ENCODE measurements at regions not wholly inside any gene's neighbourhood (a gene's known extent, or its start where the extent isn't known, plus 50 kb on each side); places are given as distances from the start of the nearest gene placed in this dataset.
"Not testable (repeated sequence)": the region's sequence is repeated elsewhere in the genome, so short reads cannot be mapped to it uniquely, and the experiment has no call there.

DNA sequence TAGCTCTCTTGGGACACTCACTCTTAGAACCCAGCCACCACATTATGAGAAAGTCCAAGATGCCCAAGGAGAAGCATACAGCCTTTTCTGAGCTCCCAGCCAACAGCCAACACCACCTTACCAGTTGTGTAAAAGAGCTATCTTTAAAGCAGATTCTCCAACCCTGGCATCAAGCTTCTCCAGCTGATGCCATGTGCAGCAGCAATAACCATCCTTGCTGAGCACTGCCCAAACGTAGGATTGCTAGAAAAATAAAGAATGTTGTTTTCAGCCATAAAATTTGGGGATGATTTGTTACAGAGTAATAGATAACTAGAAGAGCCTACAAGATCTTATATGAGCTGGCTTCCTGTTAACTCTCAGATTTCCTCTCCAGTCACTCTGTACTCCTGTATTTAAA, 443.7 kb upstream of the DYNLRB2 start:
- DNase-seq (no peak), ATAC-seq (ENCODE audit: poor library complexity) (no peak)
- Histone ChIP-seq H3K27ac (ENCODE audit: low read depth in 1 of 2, low read length in 2 of 2) (no peak overlapping the region), H3K4me1 (ENCODE audit: insufficient read depth, low read length) (no peaks in the 10 kb centered on the region), H3K9me3 (ENCODE audit: control insufficient read depth in 1 of 2, insufficient read depth in 1 of 2, low read length in 2 of 2) (peaks cover 0 to 6% of the 10 kb centered on the region in 2 experiments), H3K36me3 (ENCODE audit: insufficient read depth, low read length) (no peaks in the 10 kb centered on the region), H3K4me3 (ENCODE audit: low read length) (no peak overlapping the region), H3K27me3 (ENCODE audit: control insufficient read depth in 1 of 2, insufficient read depth in 2 of 2, low read length in 2 of 2) (no peaks in the 10 kb centered on the region)
- peaks cover 7% of the 10 kb centered on the region for H3K9me3 Mint-ChIP-seq
- CTCF ChIA-PET, result no interaction called here
- H3K4me1 Mint-ChIP-seq (ENCODE audit: low read depth), result no peaks in the 10 kb centered on the region
- H3K27ac Mint-ChIP-seq, result no peak overlapping the region
- TF ChIP-seq, protein P1, sequence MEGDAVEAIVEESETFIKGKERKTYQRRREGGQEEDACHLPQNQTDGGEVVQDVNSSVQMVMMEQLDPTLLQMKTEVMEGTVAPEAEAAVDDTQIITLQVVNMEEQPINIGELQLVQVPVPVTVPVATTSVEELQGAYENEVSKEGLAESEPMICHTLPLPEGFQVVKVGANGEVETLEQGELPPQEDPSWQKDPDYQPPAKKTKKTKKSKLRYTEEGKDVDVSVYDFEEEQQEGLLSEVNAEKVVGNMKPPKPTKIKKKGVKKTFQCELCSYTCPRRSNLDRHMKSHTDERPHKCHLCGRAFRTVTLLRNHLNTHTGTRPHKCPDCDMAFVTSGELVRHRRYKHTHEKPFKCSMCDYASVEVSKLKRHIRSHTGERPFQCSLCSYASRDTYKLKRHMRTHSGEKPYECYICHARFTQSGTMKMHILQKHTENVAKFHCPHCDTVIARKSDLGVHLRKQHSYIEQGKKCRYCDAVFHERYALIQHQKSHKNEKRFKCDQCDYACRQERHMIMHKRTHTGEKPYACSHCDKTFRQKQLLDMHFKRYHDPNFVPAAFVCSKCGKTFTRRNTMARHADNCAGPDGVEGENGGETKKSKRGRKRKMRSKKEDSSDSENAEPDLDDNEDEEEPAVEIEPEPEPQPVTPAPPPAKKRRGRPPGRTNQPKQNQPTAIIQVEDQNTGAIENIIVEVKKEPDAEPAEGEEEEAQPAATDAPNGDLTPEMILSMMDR (IDR thresholded peaks at IDR 0.05), result no peak
- H3K27me3 Mint-ChIP-seq, result peaks cover 21% of the 10 kb centered on the region
- POLR2A ChIA-PET, result no interaction called here
- intact Hi-C loops (cut with DNase I, micrococcal nuclease), result no loop called here
- H3K36me3 Mint-ChIP-seq (ENCODE audit: low read depth), result no peaks in the 10 kb centered on the region
- H3K4me3 Mint-ChIP-seq, result no peak overlapping the region

DNA sequence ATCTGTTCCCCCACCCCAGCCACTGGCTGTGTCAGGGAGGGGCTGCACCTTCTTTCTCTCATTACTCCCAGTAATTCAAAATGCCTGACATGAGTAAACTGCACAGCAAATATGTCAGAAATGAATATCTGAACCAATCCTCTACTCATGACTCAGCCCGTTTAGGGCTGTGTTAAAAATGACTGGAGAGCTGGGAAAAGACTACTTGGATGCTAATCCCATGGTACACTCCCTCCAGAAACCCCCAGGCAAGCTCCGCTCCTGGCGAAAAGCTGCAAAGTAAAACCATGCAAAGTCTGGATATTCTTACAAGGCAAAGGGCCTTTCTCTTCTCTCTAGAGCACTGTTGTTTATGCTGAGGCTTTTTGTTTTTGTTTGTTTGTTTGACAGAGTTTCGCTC, 448.1 kb upstream of the DYNLRB2 start:
- H3K4me3 ChIP-seq (ENCODE audit: low read length), result no peak overlapping the region
- ChIA-PET CTCF (no interaction called here), POLR2A (no interaction called here)
- peaks cover 0 to 6% of the 10 kb centered on the region in 2 experiments for H3K9me3 ChIP-seq (ENCODE audit: control insufficient read depth in 1 of 2, insufficient read depth in 1 of 2, low read length in 2 of 2)
- no peaks in the 10 kb centered on the region for H3K36me3 ChIP-seq (ENCODE audit: insufficient read depth, low read length)
- DNase-seq (no peak), ATAC-seq (ENCODE audit: poor library complexity) (no peak)
- Mint-ChIP-seq H3K27ac (no peak overlapping the region), H3K9me3 (peaks cover 3% of the 10 kb centered on the region), H3K27me3 (peaks cover 24% of the 10 kb centered on the region), H3K4me1 (ENCODE audit: low read depth) (no peaks in the 10 kb centered on the region), H3K36me3 (ENCODE audit: low read depth) (no peaks in the 10 kb centered on the region), H3K4me3 (no peak overlapping the region)
- H3K27ac ChIP-seq (ENCODE audit: low read depth in 1 of 2, low read length in 2 of 2), result no peak overlapping the region
- H3K27me3 ChIP-seq (ENCODE audit: control insufficient read depth in 1 of 2, insufficient read depth in 2 of 2, low read length in 2 of 2), result no peaks in the 10 kb centered on the region
- intact Hi-C loops (cut with DNase I, micrococcal nuclease), result no loop called here
- no peaks in the 10 kb centered on the region for H3K4me1 ChIP-seq (ENCODE audit: insufficient read depth, low read length)
- TF ChIP-seq, protein P1 (IDR thresholded peaks at IDR 0.05), result no peak

DNA sequence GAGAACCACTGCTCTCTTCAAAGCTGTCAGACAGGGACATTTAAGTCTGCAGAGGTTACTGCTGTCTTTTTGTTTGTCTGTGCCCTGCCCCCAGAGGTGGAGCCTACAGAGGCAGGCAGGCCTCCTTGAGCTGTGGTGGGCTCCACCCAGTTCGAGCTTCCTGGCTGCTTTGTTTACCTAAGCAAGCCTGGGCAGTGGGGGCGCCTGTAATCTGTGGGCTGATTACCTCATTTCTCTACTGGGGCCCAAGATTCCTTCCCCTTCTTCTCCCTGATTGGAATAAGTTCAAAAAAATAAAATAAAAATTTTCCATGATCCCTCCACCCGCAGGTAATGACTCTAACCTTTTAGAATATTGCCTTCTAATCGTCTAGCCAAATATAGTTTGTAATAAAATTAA, 449.3 kb upstream of the DYNLRB2 start:
- H3K4me1 ChIP-seq (ENCODE audit: insufficient read depth, low read length); intact Hi-C loops (cut with DNase I, micrococcal nuclease); ATAC-seq (ENCODE audit: poor library complexity); H3K4me3 ChIP-seq (ENCODE audit: low read length); H3K9me3 ChIP-seq (ENCODE audit: control insufficient read depth in 1 of 2, insufficient read depth in 1 of 2, low read length in 2 of 2); H3K36me3 ChIP-seq (ENCODE audit: insufficient read depth, low read length); H3K4me1 Mint-ChIP-seq (ENCODE audit: low read depth); H3K27ac ChIP-seq (ENCODE audit: low read depth in 1 of 2, low read length in 2 of 2); H3K27me3 ChIP-seq (ENCODE audit: control insufficient read depth in 1 of 2, insufficient read depth in 2 of 2, low read length in 2 of 2); H3K9me3 Mint-ChIP-seq; H3K36me3 Mint-ChIP-seq (ENCODE audit: low read depth); H3K4me3 Mint-ChIP-seq; H3K27ac Mint-ChIP-seq; CTCF ChIA-PET: not testable (repeated sequence)
- H3K27me3 Mint-ChIP-seq, result peaks cover 17% of the 10 kb centered on the region
- POLR2A ChIA-PET, result interaction anchor here (0.7 kb wide), 1 partner anchor 11 kb away, joined by 3 read pairs; no protein-coding TSS in a partner anchor
- DNase-seq, result peak in 1 of 14 experiments; percentile 17

DNA sequence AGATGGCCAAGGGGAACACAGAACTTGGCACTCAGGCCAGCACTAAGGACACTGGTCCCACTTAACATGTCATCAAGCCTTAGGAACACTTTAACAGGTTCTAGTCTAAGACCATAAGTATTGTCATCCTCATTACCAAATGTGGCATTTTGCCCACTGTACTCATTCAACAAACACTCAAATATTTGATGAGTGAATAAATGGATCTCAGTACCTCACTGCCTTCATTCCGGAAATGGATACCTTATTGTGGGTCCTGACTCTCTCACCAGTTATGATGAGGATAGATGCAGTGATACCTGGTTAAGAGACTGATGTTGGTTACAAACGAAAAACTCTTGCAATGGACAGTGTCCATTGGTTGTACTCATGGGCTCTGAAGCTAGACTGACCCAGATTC, 455.2 kb upstream of the DYNLRB2 start:
- ATAC-seq (ENCODE audit: poor library complexity) (no peak), DNase-seq (no peak)
- CTCF ChIA-PET, result no interaction called here
- H3K4me3 ChIP-seq (ENCODE audit: low read length), result no peak overlapping the region
- no peaks in the 10 kb centered on the region for H3K36me3 Mint-ChIP-seq (ENCODE audit: low read depth)
- POLR2A ChIA-PET, result no interaction called here
- intact Hi-C loops (cut with DNase I, micrococcal nuclease), result no loop called here
- H3K4me1 ChIP-seq (ENCODE audit: insufficient read depth, low read length), result no peaks in the 10 kb centered on the region
- no peaks in the 10 kb centered on the region for H3K9me3 Mint-ChIP-seq
- H3K27ac Mint-ChIP-seq, result no peak overlapping the region
- TF ChIP-seq, protein P1 (IDR thresholded peaks at IDR 0.05), result no peak
- H3K9me3 ChIP-seq (ENCODE audit: control insufficient read depth in 1 of 2, insufficient read depth in 1 of 2, low read length in 2 of 2), result no peaks in the 10 kb centered on the region
- H3K36me3 ChIP-seq (ENCODE audit: insufficient read depth, low read length), result no peaks in the 10 kb centered on the region
- no peaks in the 10 kb centered on the region for H3K27me3 ChIP-seq (ENCODE audit: control insufficient read depth in 1 of 2, insufficient read depth in 2 of 2, low read length in 2 of 2)
- no peak overlapping the region for H3K4me3 Mint-ChIP-seq
- no peaks in the 10 kb centered on the region for H3K27me3 Mint-ChIP-seq
- H3K4me1 Mint-ChIP-seq (ENCODE audit: low read depth), result no peaks in the 10 kb centered on the region
- H3K27ac ChIP-seq (ENCODE audit: low read depth in 1 of 2, low read length in 2 of 2), result no peak overlapping the region

All from CD4-positive, alpha-beta T cell (primary cell).